Mesendoderm (in vitro differentiated cells): ENCODE measurements at regions not wholly inside any gene's neighbourhood (a gene's known extent, or its start where the extent isn't known, plus 50 kb on each side); places are given as distances from the start of the nearest gene placed in this dataset.

ENCODE experiments used
- DNase-seq: peaks from one replicate; pipeline ENCODE4 v3.0.0; 2013
- H2AK5ac ChIP-seq: 2 replicates; pipeline ENCODE4 v1.6.1; 2013; ENCODE audit warnings: low read length, inconsistent platforms
- H2BK120ac ChIP-seq: 2 replicates; pipeline ENCODE4 v1.6.1; 2013; ENCODE audit warnings: low read depth, mild to moderate bottlenecking, low read length, moderate library complexity, mixed read lengths
- H2BK15ac ChIP-seq: replicated peaks from 2 replicates; pipeline ENCODE4 v1.6.1; 2013; ENCODE audit warnings: low read depth, mild to moderate bottlenecking, moderate library complexity
- H2BK5ac ChIP-seq: 2 replicates; pipeline ENCODE4 v1.6.1; 2013; ENCODE audit warnings: low read length, inconsistent platforms
- H3K18ac ChIP-seq: 2 replicates; pipeline ENCODE4 v1.6.1; 2013; ENCODE audit warnings: mild to moderate bottlenecking, low read length, mixed read lengths
- H3K23ac ChIP-seq: one replicate; pipeline ENCODE4 v1.6.1; 2013; ENCODE audit warnings: low read length
- H3K27ac ChIP-seq: 2 replicates; pipeline ENCODE4 v1.5.1; 2013; ENCODE audit warnings: low read depth, mild to moderate bottlenecking, inconsistent platforms, low read length, moderate library complexity
- H3K27me3 ChIP-seq: 2 replicates; pipeline ENCODE4 v1.6.1; 2013; ENCODE audit warnings: low read length, control low read depth, mild to moderate bottlenecking, inconsistent platforms; ENCODE audit not compliant: insufficient read depth, poor library complexity
- H3K36me3 ChIP-seq: 2 replicates; pipeline ENCODE4 v1.6.1; 2013; ENCODE audit warnings: low read length, inconsistent platforms; ENCODE audit not compliant: control insufficient read depth, insufficient read depth
- H3K4ac ChIP-seq: one replicate; pipeline ENCODE4 v1.6.1; 2013; ENCODE audit warnings: low read depth, mild to moderate bottlenecking, low read length, moderate library complexity
- H3K4me1 ChIP-seq: 2 replicates; pipeline ENCODE4 v1.6.1; 2013; ENCODE audit warnings: low read depth, low read length, inconsistent platforms; ENCODE audit not compliant: control insufficient read depth
- H3K4me2 ChIP-seq: 2 replicates; pipeline ENCODE4 v1.6.1; 2013; ENCODE audit warnings: low read length
- H3K4me3 ChIP-seq: 2 replicates; pipeline ENCODE4 v1.5.1; 2013; ENCODE audit warnings: mild to moderate bottlenecking, low read length
- H3K56ac ChIP-seq: one replicate; pipeline ENCODE4 v1.6.1; 2013; ENCODE audit warnings: low read length
- H3K79me1 ChIP-seq: 2 replicates; pipeline ENCODE4 v1.6.1; 2013; ENCODE audit warnings: low read length, inconsistent platforms
- H3K79me2 ChIP-seq: 2 replicates; pipeline ENCODE4 v1.6.1; 2013; ENCODE audit warnings: mild to moderate bottlenecking, low read length; ENCODE audit not compliant: control insufficient read depth, insufficient read depth
- H3K9ac ChIP-seq: 2 replicates; pipeline ENCODE4 v1.6.1; 2013; ENCODE audit warnings: low read length, inconsistent platforms
- H4K5ac ChIP-seq: one replicate; pipeline ENCODE4 v1.6.1; 2013; ENCODE audit warnings: low read length
- H4K8ac ChIP-seq: one replicate; pipeline ENCODE4 v1.6.1; 2013; ENCODE audit warnings: low read depth, mild to moderate bottlenecking, control low read depth, low read length, moderate library complexity
- WGBS: extraction: QIAGEN DNeasy Blood & Tissue Kit; methylation state at CpG from one replicate; pipeline ENCODE4 v1.1.7; 2013; ENCODE audit warnings: low lambda C conversion rate, missing lambda C conversion rate; ENCODE audit not compliant: insufficient coverage; ENCODE audit errors: extremely low coverage; 5-methylcytosine and 5-hydroxymethylcytosine counted together

- H3K27ac ChIP-seq: peak overlapping the region; percentile 45
Measured at GRCh38 chr2:216765761-216766262, 70.5 kb upstream of the IGFBP5 start.

GRCh38 chr2:216763396-216763795 is 68.0 kb upstream of the IGFBP5 start:
- no peak overlapping the region for H3K27ac ChIP-seq
- no peak overlapping the region for H4K5ac ChIP-seq
- H3K4ac ChIP-seq: no peak overlapping the region
- no peak overlapping the region for H2BK120ac ChIP-seq
- no peaks in the 10 kb centered on the region for H3K79me1 ChIP-seq
- H2AK5ac ChIP-seq: no peak overlapping the region
- H3K56ac ChIP-seq: no peak overlapping the region
- H3K27me3 ChIP-seq: no peaks in the 10 kb centered on the region
- H4K8ac ChIP-seq: no peak overlapping the region
- no peak overlapping the region for H3K18ac ChIP-seq
- no peak overlapping the region for H3K23ac ChIP-seq
- H3K79me2 ChIP-seq: no peaks in the 10 kb centered on the region
- no peak for DNase-seq
- H2BK15ac ChIP-seq: no peak overlapping the region
- no peaks in the 10 kb centered on the region for H3K4me1 ChIP-seq
- no peak overlapping the region for H3K4me2 ChIP-seq
- no peak overlapping the region for H3K9ac ChIP-seq
- H2BK5ac ChIP-seq: no peak overlapping the region
- H3K36me3 ChIP-seq: no peaks in the 10 kb centered on the region
- H3K4me3 ChIP-seq: no peak overlapping the region

More at GRCh38 chr2:216765761-216766262, 70.5 kb upstream of the IGFBP5 start:
- H3K56ac ChIP-seq: peak overlapping the region; percentile 30
- H3K4me2 ChIP-seq: no peak overlapping the region
- no peak overlapping the region for H3K23ac ChIP-seq
- no peaks in the 10 kb centered on the region for H3K4me1 ChIP-seq
- H3K4me3 ChIP-seq: no peak overlapping the region
- H3K27me3 ChIP-seq: no peaks in the 10 kb centered on the region
- H3K9ac ChIP-seq: peak overlapping the region; percentile 8
- no peaks in the 10 kb centered on the region for H3K79me1 ChIP-seq
- no peak overlapping the region for H4K8ac ChIP-seq
- H2BK120ac ChIP-seq: peak overlapping the region; percentile 61
- peak overlapping the region; percentile 82 for H3K18ac ChIP-seq
- WGBS: no CpG with 5 or more reads among the region's 11 CpGs
- H2AK5ac ChIP-seq: no peak overlapping the region
- no peak overlapping the region for H2BK5ac ChIP-seq
- DNase-seq: peak; percentile 93
- no peaks in the 10 kb centered on the region for H3K36me3 ChIP-seq
- no peak overlapping the region for H4K5ac ChIP-seq
- H3K79me2 ChIP-seq: no peaks in the 10 kb centered on the region
- H3K4ac ChIP-seq: peak overlapping the region; percentile 78
- H2BK15ac ChIP-seq: peak overlapping the region; percentile 96

- H3K23ac ChIP-seq: no peak overlapping the region
- no peaks in the 10 kb centered on the region for H3K79me2 ChIP-seq
- H3K36me3 ChIP-seq: no peaks in the 10 kb centered on the region
- no peaks in the 10 kb centered on the region for H3K4me1 ChIP-seq
- no peak overlapping the region for H3K27ac ChIP-seq
- no peak overlapping the region for H3K9ac ChIP-seq
- no peak overlapping the region for H2AK5ac ChIP-seq
- DNase-seq: no peak
- H4K5ac ChIP-seq: no peak overlapping the region
- H4K8ac ChIP-seq: no peak overlapping the region
- H3K18ac ChIP-seq: no peak overlapping the region
- no peak overlapping the region for H2BK15ac ChIP-seq
- H3K4me2 ChIP-seq: no peak overlapping the region
- no peak overlapping the region for H2BK120ac ChIP-seq
- no CpG with 5 or more reads among the region's 3 CpGs for WGBS
- H3K79me1 ChIP-seq: no peaks in the 10 kb centered on the region
- no peaks in the 10 kb centered on the region for H3K27me3 ChIP-seq
- no peak overlapping the region for H3K4me3 ChIP-seq
- no peak overlapping the region for H3K4ac ChIP-seq
- H2BK5ac ChIP-seq: no peak overlapping the region
- no peak overlapping the region for H3K56ac ChIP-seq
Measured at GRCh38 chr2:216761809-216762208, 66.5 kb upstream of the IGFBP5 start.

GRCh38 chr2:216761133-216761532 is 65.8 kb upstream of the IGFBP5 start:
- H4K8ac ChIP-seq: no peak overlapping the region
- no peaks in the 10 kb centered on the region for H3K27me3 ChIP-seq
- H3K4me2 ChIP-seq: no peak overlapping the region
- no peak overlapping the region for H3K18ac ChIP-seq
- no peak overlapping the region for H3K9ac ChIP-seq
- H3K23ac ChIP-seq: no peak overlapping the region
- no peaks in the 10 kb centered on the region for H3K79me2 ChIP-seq
- H3K56ac ChIP-seq: no peak overlapping the region
- H2BK120ac ChIP-seq: no peak overlapping the region
- no peaks in the 10 kb centered on the region for H3K36me3 ChIP-seq
- no peak overlapping the region for H3K27ac ChIP-seq
- H3K4ac ChIP-seq: no peak overlapping the region
- no CpG with 5 or more reads among the region's 1 CpG for WGBS
- H2BK15ac ChIP-seq: no peak overlapping the region
- no peaks in the 10 kb centered on the region for H3K79me1 ChIP-seq
- H4K5ac ChIP-seq: no peak overlapping the region
- H3K4me3 ChIP-seq: no peak overlapping the region
- H2AK5ac ChIP-seq: no peak overlapping the region
- H3K4me1 ChIP-seq: no peaks in the 10 kb centered on the region
- no peak overlapping the region for H2BK5ac ChIP-seq
- no peak for DNase-seq

- H2BK120ac ChIP-seq: no peak overlapping the region
- H3K79me1 ChIP-seq: no peaks in the 10 kb centered on the region
- H4K5ac ChIP-seq: no peak overlapping the region
- no peak overlapping the region for H3K9ac ChIP-seq
- H3K23ac ChIP-seq: no peak overlapping the region
- H3K4ac ChIP-seq: no peak overlapping the region
- H3K36me3 ChIP-seq: no peaks in the 10 kb centered on the region
- no peak overlapping the region for H3K4me2 ChIP-seq
- H3K4me3 ChIP-seq: no peak overlapping the region
- no peak overlapping the region for H2AK5ac ChIP-seq
- WGBS: no CpG with 5 or more reads among the region's 8 CpGs
- no peak overlapping the region for H3K18ac ChIP-seq
- H3K27ac ChIP-seq: no peak overlapping the region
- no peaks in the 10 kb centered on the region for H3K4me1 ChIP-seq
- no peaks in the 10 kb centered on the region for H3K27me3 ChIP-seq
- H4K8ac ChIP-seq: no peak overlapping the region
- no peak overlapping the region for H2BK5ac ChIP-seq
- DNase-seq: no peak
- H3K79me2 ChIP-seq: no peaks in the 10 kb centered on the region
- no peak overlapping the region for H3K56ac ChIP-seq
- no peak overlapping the region for H2BK15ac ChIP-seq
Measured at GRCh38 chr2:216758256-216759155, 63.2 kb upstream of the IGFBP5 start.
